Middle frontal gyrus (tissue), 1 donor: ENCODE measurements at regions not wholly inside any gene's neighbourhood (a gene's known extent, or its start where the extent isn't known, plus 50 kb on each side); places are given as distances from the start of the nearest gene placed in this dataset.

Source experiments
- DNase-seq: peaks from one replicate; pipeline ENCODE4 v3.0.0-alpha.2; 2015; ENCODE audit warnings: low spot score; ENCODE audit errors: extremely low spot score

DNA sequence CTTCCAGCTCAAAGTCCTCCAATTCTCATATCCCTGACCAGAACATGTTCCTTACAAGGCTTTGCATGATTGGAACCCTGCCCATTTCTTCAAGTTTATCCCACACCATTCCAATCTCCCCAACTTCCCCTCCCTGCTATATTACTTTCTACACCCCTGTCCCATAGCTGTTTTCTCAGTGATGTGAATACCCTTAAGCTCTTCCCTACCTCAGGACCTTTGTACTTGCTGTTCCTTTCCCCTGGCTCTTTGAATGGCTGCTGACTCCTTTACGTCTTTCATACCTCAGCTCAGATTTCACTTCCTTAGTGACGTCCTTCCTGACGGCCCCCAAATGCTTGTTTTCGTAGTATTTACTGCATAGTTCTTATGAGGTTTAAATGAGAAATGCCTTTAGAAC, 166.2 kb upstream of the ZNF462 start:
- no peak for DNase-seq

DNA sequence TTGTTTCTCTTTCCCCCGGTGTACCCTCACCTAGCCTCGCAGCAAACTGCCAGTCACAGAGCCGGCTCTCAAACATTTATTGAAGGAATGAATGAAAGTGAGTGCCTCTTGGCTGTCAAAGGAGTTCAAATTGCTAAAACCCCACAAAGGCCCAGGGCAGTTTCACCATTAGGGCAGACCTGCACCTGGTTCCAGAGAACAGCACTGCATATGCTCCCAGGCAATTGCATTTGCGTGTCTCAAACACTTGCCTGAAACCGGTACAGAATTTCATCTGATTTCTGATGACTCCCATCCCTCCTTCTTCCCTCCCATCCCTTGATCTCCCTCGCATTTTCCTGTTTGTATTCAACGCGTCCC, 165.6 kb upstream of the ZNF462 start:
- no peak for DNase-seq

DNA sequence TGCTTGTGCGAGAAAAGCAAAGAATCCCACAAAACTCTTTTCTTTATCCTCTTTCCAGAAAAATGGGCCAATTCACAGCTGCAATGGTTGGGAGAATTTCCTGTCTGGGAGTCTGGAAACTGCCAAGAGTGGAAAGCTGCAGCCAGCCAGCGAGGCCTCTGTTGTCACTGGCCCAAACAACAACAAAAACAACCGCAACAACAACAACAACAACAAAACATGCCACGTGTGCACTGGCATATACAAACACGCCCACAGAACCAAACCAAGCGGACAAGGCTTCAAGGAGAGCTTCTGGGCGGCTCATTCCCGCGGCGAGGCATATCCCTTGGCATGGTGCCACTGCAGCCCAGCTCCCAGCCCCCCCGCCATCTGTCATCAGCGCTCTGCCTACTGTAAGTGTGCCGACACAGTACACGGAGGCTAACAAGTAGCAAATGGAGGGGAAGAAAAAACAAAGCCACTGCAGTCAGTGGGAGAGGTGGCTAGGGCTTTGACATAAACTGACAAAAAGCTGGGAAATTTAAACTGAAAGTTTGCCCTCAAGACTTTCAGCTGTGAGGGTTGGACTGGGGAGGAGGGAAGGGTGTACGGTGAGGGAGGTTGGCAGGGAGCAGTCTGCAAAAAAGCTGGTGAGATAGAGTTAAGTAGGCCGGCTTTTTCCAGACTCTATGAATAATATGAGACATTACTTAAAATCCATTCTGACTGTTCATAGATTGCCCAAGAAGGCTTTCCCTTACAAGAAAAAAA, 165.0 kb upstream of the ZNF462 start:
- no peak for DNase-seq

DNA sequence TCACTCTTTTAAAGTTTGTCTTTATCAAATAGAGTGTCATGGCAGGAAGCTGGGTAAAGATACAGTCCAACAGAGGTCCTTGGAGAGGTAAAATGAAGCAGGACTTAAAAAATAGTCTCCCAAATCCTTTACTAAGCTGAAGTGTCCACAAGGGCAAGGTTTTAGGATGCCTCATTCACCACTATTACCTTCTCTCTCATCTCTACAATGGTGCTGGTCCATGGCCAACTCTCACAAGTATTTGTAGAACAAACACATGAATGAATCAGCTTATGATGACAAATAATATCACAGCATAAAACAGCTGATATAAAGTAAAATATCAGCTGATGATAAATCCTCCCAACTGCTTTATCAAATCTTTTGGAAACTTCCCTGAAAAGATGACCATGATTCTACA, 162.3 kb upstream of the ZNF462 start:
- DNase-seq, result no peak

DNA sequence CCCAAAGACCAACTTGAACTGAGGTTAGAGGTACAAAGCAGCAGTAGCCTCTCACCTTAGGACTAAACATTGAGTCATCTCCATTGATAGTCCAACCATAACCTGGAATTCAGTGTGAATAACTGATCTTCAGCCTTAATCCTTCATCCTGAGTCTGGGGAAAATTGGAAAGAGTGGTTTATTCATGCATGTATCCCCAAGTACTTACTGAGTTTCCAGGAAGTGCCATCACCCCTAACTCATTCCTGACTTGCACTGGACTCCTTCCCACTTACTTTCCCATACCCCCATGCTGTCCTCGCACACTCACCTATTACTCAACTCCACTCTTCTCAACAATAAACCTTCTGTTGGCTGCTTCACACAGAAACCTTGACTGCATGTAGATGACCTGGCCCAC, 161.4 kb upstream of the ZNF462 start:
- no peak for DNase-seq

DNA sequence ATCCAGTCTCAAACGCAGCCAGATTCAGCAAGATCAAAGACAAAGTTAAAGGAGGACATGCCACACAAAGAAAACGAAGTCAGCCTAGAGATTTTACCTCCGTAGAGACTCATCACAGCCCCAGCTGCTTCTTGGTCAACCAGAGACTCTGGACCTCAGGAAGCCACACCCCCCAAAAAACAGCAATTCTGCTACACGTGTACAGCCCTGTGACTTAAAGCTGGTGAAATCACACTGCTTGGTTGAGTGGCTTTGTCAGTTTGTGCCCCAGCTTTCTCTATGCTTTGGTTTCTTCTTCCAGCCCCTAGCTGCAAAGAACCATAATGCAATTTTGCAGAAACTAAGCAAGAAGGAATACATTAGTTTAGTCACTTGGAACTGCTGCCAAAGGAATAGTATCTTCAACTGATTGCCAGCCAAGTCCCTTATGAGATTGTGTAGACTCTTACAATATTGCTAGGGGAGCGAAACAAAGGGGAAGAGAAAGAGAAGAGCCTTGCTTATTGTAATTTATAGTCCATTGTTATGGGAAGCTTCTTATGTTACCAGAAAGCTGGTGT, 158.8 kb upstream of the ZNF462 start:
- DNase-seq, result no peak

DNA sequence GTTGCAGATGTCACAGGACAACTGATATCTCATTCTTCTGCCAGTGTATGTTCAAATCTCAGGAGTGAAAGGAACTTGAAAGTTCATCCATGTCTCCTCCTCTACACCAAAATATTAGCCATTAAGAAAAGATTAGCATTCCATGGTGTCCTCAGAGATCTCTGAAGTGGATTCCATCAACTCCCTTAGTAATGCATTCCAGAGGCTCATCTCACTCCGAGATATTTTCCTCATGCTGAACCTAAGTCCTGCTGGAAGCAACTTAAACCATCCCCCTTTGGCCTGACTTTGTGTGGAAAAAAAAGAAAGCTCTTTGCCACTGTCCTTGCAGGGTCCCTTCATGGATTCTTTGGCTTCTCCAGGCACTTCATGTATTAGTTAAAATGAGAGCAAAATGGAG, 155.7 kb upstream of the ZNF462 start:
- no peak for DNase-seq

DNA sequence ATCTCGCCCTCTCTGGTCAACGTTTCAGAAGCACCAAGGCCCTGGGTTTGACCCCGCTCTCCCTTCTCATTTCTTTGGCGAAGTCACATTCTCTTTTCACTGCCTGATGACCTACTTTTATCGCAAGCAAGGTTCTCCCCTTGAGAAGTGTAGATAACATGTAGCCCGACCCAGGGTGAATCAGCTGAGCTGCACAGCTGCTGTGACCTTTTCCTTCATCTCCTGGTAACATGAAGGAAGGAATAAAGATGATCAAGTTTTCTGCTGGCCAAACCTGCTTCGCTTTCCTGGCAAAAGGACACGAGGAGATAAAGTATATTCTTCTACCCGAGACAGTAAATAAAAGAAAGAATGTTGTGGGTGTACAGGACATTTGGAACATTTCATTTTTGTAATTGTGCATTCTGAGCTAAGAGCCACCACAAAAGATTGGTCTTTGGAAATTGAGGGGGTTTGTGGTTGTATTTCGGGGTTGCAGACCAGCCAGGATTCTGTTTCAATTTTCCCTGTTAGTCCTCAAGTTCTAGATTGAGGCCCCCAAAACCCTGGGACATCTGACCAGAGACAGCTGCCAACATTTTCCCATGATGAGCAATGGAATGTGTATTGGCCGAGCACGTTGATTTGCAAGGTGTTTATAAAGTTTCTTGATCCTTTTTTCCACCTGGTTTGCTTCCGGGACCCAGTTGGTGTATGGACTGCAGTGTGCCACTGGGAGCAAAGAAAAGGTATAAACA, 155.1 kb upstream of the ZNF462 start:
- DNase-seq, result no peak

DNA sequence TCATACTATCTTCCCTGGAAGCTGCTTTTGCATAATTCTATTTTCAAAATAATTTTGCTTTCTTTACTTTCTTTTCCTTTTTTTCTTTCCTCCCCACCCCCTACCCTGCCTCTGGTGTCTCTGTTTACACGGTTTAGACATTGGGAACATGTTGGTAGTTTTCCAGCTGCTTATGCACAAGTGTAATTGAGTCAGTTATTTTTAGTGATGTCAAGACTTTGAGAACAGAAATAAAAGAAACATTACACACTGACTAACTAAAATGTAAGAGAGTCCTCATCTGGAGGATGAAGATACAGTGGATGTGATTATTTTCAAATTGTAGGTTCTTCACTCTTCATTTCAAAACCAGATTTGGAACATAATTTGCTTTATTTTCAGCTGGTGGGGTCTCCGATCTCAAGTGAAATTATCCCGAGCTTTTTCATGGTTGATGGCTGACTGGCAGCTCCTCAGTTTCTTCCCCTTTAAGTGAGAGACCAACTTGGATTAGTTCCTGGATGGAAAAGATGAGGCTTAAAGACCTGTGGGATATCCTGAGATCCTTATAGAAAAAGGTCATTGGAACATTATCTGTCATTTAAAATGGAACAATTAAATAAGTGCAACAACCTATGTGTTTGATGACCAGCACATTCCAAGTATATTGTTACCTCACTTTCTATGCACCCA, 154.4 kb upstream of the ZNF462 start:
- DNase-seq, result no peak

DNA sequence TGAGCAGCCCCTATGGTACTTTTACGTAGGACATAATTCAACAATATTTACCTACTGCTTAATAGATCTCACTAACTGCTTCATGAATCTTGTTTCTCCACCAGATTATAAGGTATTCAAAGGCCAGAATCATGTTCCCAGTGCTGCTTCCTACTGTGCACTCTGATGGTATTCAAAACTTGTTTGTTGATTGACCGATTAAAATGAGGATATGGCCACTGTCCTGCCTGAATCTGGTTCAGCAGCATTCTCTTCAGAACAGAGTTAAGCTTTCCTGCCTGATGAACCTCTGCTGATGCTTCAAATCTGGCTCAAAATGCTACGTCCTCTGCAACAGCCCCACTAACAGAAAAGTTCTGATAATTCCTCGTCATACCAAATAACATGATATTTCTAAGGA, 150.7 kb upstream of the ZNF462 start:
- DNase-seq, result no peak

DNA sequence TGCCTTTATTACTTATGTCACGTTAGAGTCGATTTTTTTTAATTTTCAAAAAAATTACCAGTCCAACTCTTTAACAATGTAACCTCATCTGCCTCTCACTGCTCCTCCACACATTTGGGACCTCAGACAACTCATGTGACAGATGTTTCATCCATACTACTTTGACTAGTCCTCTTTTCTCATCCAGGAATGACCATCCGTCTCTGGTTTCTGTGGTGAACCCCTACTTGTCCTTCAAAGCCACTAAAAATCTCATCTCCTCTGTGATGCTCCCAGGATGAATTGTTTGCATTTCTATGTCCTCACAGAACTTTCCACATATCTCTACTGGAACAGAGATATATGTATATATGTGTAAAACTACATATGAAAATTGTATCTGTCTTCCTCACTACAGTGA, 149.8 kb upstream of the ZNF462 start:
- no peak for DNase-seq

DNA sequence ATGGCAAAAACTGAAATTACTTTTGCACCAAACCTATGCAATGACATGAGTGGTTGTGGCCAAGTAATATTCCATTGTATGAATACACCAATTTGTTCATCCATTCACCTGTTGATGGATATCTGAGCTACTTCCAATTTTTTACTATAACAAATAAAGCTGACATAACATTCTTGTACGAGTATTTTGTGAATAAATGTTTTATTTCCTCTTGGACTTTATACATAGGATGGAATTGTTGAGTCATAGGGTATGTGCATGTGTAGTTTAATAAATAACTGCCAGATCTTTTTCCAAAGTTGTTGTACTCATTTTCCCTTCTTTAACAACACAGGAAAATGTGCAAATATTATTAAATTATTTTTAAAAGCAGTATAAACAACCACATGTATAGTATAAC, 146.1 kb upstream of the ZNF462 start:
- no peak for DNase-seq

DNA sequence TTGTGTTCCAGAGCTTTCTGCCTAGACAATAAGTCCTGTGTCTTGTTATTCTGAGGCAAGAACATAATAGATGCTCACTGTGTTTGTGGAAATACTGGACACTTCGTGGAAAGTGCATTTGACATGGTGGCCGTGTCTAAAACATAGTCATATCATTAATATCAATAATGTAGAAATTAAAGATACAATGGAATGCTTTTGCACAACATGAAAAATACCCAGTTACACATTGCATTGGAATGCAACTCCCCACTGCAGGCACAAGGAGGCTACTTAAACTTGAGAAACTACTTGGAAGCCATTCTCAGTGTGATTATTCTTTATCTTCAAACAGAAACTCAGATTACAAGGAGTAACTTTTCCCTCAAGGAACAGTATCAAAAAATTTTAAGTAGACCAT, 145.3 kb upstream of the ZNF462 start:
- DNase-seq, result no peak

DNA sequence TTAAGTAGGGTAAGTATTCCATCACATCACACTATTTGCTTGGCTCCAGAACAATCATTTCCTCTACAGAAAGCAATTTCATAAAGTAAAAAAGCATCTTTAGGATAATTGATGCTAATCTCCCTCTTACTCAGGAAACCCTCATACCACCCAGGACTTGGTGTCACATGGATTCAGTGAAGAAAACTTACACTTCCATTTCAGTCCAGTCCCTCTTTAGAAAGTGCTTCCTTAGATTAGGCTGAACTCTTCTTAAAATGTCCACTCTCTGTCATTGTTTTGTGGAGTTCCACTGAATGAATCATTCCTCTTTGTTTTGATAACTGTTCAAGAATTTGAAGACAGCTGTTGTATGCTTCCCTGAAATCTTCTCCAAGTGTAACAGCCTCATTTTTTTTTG, 144.0 kb upstream of the ZNF462 start:
- DNase-seq, result no peak

DNA sequence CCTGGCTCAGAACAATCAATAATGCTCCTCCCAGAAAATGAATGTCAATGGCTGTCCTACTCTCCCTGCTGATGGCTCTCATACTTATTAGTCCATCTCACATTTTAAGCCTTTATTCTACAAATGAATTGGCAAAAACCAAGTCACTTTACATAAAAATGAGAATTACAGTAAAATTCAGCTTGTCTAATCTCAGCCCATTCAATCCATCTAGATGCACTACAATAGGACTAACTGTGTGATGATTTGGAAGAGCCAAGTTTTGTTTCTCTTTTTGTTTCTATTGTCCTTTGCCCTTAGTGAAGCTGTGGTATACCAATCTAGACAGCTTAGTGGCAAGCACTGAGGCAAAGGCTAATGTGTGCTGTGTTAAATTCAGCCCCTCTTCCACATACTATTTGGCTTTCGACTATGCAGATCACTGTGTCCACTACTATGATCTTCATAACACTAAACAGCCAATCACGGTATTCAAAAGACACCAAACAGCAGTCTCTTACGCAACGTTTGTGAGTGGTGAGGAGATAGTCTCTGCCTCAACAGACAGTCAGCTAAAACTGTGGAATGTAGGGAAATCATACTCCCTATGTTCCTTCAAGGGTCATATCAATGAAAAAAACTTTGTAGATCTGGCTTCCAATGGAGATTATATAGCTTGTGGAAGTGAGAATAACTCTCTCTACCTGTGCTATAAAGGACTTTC, 140.8 kb upstream of the ZNF462 start:
- no peak for DNase-seq

DNA sequence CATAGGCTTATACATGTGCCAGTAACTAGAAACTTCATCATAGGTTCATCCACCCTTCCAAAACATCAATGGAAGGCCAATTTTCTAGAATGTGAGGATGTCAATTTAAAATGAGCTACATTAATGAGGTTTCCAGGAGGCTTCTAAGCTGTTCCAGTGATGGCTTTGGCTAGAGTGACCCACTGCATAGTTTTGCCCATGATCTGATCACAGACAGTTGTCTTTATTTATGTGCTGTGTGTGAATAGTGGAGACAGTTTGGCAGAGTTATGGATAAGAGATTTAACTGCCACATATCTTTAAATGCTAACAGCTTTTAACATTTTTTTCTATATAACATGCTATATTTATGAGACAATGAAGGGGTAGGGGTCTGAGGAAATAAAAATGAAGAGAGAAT, 139.0 kb upstream of the ZNF462 start:
- DNase-seq, result no peak

DNA sequence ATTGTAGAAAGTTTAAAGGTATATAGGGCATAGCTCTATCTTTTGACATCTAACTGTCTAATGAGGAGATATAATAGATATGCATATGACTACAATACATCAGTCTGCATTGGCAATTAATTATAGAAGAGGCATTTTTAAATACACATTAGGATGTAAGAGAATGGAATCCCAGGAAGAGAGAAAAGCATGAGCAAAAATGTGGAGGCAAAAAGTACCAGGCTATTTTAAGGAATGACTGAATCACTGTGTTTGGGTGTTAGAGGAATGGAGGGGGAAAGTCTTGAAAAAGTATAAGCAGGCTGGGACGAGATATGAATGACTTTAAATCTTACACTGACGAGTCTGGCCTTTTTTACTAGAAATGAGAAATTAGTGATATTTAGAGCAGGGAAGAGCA, 138.4 kb upstream of the ZNF462 start:
- no peak for DNase-seq

DNA sequence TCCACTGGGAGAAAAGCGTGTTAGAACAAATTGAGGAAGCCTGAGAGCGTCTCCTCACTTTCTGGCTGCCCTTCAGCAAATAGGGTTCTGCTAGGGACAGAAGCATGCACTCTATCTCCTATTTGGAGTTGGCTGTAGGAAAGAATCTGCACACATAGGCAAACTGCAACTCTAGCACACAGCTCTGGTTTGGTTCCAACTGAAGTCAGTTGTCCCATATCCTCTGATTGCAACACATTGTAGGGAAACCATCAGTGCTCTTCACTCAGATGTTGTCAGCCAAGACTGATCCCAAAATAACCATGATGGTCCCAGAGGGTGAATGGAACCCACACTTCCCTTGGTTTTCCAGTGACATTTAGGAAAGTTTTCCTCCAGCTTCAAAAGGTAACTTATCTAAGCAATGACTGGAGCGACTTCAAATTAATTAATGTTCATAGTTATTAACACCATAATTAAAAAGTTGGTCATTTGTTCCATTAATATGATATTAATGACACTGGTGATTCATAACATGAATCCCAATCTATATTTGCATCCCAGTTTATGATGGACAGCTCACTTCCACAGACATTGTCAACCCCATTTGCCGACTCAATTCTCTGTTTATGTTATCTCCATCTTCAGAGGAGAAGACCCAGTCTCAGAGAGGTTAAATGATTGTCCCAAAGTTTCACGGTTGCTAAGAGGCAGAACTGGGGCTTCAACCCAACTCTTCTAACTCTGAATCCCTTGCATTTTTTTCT, 136.7 kb upstream of the ZNF462 start:
- DNase-seq, result no peak

DNA sequence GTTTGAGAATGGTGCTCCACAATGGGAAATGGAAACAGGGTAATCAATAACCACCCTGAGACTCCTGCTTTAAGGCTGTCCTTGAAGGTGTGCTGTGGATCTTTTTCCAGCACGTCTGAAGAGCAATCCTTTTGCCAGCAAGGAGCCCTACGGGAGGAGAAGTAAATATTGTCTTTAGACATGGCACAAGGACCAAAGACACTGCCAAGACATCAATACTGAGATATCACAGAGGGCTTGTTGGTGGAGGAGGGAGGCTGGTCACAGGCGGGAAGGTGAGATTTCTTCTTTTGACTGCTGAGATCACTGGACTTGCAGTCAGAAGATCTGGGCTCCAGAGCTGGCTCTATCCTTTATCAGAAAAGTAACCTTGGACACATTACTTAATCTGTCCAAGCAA, 135.0 kb upstream of the ZNF462 start:
- DNase-seq, result no peak

DNA sequence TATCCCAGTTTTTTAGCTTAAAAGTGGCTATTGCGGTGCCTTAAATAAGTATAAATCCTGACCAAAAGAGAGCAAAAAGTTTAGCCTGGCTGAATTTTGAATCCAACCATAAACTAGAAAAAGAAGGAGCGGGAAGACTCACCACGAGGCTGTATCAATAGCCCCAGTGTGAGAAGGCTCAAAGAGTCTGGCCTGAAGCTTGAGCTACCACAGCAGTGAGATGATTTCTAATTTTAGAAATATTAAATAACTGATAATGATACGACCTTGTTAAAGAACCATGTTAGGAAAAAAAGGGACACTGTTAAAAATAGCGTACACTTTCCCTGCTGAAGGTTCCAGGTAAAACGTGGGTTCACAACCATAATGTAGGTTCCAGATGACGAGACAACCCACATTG, 134.1 kb upstream of the ZNF462 start:
- no peak for DNase-seq

DNA sequence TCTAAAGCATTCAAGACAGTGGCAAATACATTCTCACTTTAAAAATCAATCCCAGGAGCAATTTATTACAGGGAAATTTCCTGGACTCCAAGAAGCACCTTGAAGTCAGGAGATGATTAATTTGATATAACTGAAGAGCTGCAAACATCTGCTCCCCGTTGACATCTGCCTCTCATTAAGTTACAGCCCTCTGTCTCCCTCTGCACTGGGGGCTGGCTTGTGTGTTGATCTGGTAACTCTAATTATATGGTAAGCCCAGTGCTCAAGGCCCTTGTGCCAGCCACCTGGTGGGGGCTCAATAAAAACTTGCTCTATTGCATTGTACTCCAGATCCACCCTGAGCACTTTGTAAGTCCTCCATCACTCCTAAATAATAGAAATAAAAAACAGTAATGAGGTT, 131.1 kb upstream of the ZNF462 start:
- DNase-seq, result no peak
